PC-9 (cell line): ENCODE measurements at regions not wholly inside any gene's neighbourhood (a gene's known extent, or its start where the extent isn't known, plus 50 kb on each side); places are given as distances from the start of the nearest gene placed in this dataset.

Experiments
- BruUV-seq: library from RNA; stranded (reverse); fragments of 400-500 nt; replicated peaks from 2 replicates; lab custom pipeline; 2021; lab: Mats Ljungman, UMichigan
- CTCF ChIA-PET: fragments of 300-600 bp; sonication (Branson Sonifier 250); formaldehyde crosslinking; loops from one replicate; lab custom pipeline; 2022; ENCODE audit warnings: antibody characterized with exemption; lab: Charles Lee
- POLR2A ChIA-PET: fragments of 300-600 bp; sonication (Branson Sonifier 250); formaldehyde crosslinking; loops from one replicate; lab custom pipeline; 2022; ENCODE audit warnings: antibody characterized with exemption; ENCODE audit not compliant: unreplicated experiment; lab: Charles Lee
- DNase-seq, 2 experiments: peaks; one replicate each; pipeline versions ENCODE4 v3.0.0 to v3.0.0-alpha.2; 2015 to 2022; ENCODE audit warnings: mixed read lengths in 1 of 2
- H2AFZ ChIP-seq: fragments of 200-600 bp; sonication (generic); 2 replicates; pipeline ENCODE4 v1.8.1; 2017; ENCODE audit warnings: antibody characterized with exemption
- H3F3A ChIP-seq: fragments of 200-600 bp; sonication (generic); 2 replicates; pipeline ENCODE4 v1.8.1; 2017; ENCODE audit warnings: antibody characterized with exemption, mild to moderate bottlenecking, low read depth; ENCODE audit not compliant: insufficient read depth
- H3K27ac ChIP-seq: fragments of 200-600 bp; sonication (generic); 2 replicates; pipeline ENCODE4 v1.6.1; 2016; ENCODE audit warnings: mixed run types
- H3K27me3 ChIP-seq: fragments of 200-600 bp; sonication (generic); 2 replicates; pipeline ENCODE4 v1.6.1; 2016; ENCODE audit warnings: low read depth, mixed run types; ENCODE audit not compliant: insufficient read depth
- H3K36me3 ChIP-seq: fragments of 200-600 bp; sonication (generic); 2 replicates; pipeline ENCODE4 v1.6.1; 2016; ENCODE audit warnings: low read depth, mixed run types
- H3K4me1 ChIP-seq: fragments of 200-600 bp; sonication (generic); replicated peaks from 2 replicates; pipeline ENCODE4 v1.6.1; 2016; ENCODE audit warnings: mixed run types; ENCODE audit not compliant: insufficient read depth
- H3K4me2 ChIP-seq: fragments of 200-600 bp; sonication (generic); 2 replicates; pipeline ENCODE4 v1.6.1; 2017; ENCODE audit warnings: mixed run types
- H3K4me3 ChIP-seq: fragments of 200-600 bp; sonication (generic); 2 replicates; pipeline ENCODE4 v1.6.1; 2016; ENCODE audit warnings: mixed run types
- H3K79me2 ChIP-seq: fragments of 200-600 bp; sonication (generic); 2 replicates; pipeline ENCODE4 v1.6.1; 2017; ENCODE audit warnings: low read depth, mixed run types
- H3K9me2 ChIP-seq: fragments of 200-600 bp; sonication (generic); 2 replicates; pipeline ENCODE4 v1.8.1; 2017; ENCODE audit warnings: mild to moderate bottlenecking; ENCODE audit not compliant: insufficient read depth
- H3K9me3 ChIP-seq: fragments of 200-600 bp; sonication (generic); 2 replicates; pipeline ENCODE4 v1.8.1; 2016; ENCODE audit warnings: low read depth; ENCODE audit not compliant: insufficient read depth
- H4K20me1 ChIP-seq: fragments of 200-600 bp; sonication (generic); 2 replicates; pipeline ENCODE4 v1.8.1; 2017; ENCODE audit not compliant: insufficient read depth
- EZH2 ChIP-seq: fragments of 200-600 bp; sonication (generic); IDR thresholded peaks from 2 replicates; pipeline ENCODE4 v1.8.0; 2017; ENCODE audit warnings: antibody characterized with exemption, low read depth
- intact Hi-C: fragments of 100-400 bp; cut with micrococcal nuclease; formaldehyde crosslinking; loops from one replicate; pipeline ENCODE4 v1.10.0; 2022; ENCODE audit not compliant: unreplicated experiment
- TF ChIP-seq, protein P1 (sequence below): fragments of 200-600 bp; sonication (generic); conservative IDR thresholded peaks from 2 replicates; pipeline ENCODE4 v1.6.1; 2017; ENCODE audit warnings: mixed run types, antibody characterized with exemption, mild to moderate bottlenecking, moderate library complexity

DNA sequence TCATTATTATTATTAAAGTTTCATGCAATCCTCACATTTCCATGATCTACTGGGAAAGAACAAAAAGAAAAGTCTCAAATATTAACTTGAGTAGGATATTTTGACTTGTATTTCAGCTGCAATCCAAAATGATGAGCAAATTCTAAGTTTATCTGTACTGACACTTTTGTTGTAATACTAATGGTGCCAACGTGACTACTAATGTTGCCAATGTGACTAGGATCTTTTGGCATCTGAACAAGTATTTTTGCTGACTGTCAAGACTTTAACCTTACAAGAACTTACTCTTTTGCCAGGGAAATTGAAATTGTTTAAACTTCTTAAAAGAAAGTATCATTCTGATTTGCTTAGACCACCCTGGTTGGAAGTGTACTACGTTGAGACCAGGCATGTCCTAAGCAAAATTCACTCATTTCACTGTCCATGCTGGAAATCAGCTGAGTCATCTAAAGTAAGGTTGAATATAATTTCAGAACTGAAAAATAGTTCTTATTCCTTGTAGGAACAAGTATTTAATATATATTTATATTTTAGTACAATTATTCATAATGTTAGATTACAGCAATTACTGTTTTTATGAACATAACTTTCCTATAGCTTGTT lies 78.5 kb upstream of the LYZL1 start:
- H3K4me2 ChIP-seq = no peak overlapping the region
- no peaks in the 10 kb centered on the region for H3K27me3 ChIP-seq
- ChIA-PET CTCF (no interaction called here), POLR2A (no interaction called here)
- H3K9me2 ChIP-seq = no peaks in the 10 kb centered on the region
- no peak overlapping the region for H3K27ac ChIP-seq
- intact Hi-C loops = no loop called here
- no peak overlapping the region for H3K4me3 ChIP-seq
- no peaks in the 10 kb centered on the region for H3K4me1 ChIP-seq
- no peak overlapping the region for H2AFZ ChIP-seq
- no peak for DNase-seq
- H3K9me3 ChIP-seq = no peaks in the 10 kb centered on the region
- BruUV-seq = no TSS peak
- no peaks in the 10 kb centered on the region for H3K36me3 ChIP-seq
- no peaks in the 10 kb centered on the region for H3K79me2 ChIP-seq
- TF ChIP-seq, protein P1, sequence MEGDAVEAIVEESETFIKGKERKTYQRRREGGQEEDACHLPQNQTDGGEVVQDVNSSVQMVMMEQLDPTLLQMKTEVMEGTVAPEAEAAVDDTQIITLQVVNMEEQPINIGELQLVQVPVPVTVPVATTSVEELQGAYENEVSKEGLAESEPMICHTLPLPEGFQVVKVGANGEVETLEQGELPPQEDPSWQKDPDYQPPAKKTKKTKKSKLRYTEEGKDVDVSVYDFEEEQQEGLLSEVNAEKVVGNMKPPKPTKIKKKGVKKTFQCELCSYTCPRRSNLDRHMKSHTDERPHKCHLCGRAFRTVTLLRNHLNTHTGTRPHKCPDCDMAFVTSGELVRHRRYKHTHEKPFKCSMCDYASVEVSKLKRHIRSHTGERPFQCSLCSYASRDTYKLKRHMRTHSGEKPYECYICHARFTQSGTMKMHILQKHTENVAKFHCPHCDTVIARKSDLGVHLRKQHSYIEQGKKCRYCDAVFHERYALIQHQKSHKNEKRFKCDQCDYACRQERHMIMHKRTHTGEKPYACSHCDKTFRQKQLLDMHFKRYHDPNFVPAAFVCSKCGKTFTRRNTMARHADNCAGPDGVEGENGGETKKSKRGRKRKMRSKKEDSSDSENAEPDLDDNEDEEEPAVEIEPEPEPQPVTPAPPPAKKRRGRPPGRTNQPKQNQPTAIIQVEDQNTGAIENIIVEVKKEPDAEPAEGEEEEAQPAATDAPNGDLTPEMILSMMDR = no peak
- TF ChIP-seq EZH2 = no peak
- no peaks in the 10 kb centered on the region for H3F3A ChIP-seq
- H4K20me1 ChIP-seq = no peaks in the 10 kb centered on the region

DNA sequence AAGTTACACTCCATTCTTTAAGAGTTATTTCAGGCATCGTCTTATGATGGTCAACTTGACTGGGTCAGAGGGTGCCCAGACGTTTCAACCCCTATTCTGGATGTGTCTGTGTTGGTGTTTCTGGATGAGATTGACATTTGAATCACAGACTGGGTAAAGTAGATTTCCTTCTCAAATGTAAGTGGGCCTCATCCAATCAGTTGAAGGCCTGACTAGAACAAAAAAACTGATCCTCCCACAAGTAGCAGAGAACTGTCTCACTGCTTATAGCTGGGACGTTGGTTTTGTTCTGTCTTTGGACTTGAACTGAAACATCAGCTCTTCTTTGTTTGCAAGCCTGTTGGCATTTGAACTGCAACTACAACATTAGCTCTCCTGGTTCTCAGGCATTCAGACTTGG lies 76.3 kb upstream of the LYZL1 start:
- Histone ChIP-seq H3K27me3 (no peaks in the 10 kb centered on the region), H4K20me1 (no peaks in the 10 kb centered on the region), H3K4me1 (no peaks in the 10 kb centered on the region), H3K4me3 (no peak overlapping the region), H3K4me2 (no peak overlapping the region), H3K79me2 (no peaks in the 10 kb centered on the region), H3K27ac (no peak overlapping the region), H3K36me3 (no peaks in the 10 kb centered on the region), H3F3A (no peaks in the 10 kb centered on the region), H2AFZ (no peak overlapping the region), H3K9me2 (no peaks in the 10 kb centered on the region), H3K9me3 (no peaks in the 10 kb centered on the region)
- ChIA-PET CTCF (no interaction called here), POLR2A (no interaction called here)
- BruUV-seq = no TSS peak
- intact Hi-C loops = no loop called here
- TF ChIP-seq EZH2 = no peak
- TF ChIP-seq, protein P1 = no peak
- DNase-seq = no peak

DNA sequence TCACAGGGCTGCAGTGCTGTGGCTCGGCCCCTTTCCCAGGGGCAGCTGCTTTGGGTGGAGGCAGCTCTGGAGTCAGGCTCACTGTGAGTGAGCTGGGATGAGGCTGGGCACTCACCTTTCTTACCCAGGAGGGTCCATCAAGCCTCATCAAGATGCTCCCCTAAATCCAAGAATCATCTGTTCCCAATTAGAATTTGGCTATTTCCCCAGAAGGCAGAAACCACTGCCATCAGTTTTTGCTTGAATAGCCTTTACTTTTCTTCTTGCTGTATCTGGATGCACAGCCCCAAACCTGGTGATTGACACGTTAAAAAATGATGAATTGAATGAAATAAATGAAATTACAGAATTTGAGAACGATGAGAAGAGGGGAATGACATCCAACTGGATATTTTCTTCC lies 74.3 kb upstream of the LYZL1 start:
- no peak overlapping the region for H2AFZ ChIP-seq
- H3K36me3 ChIP-seq = no peaks in the 10 kb centered on the region
- ChIA-PET POLR2A (no interaction called here), CTCF (no interaction called here)
- no peaks in the 10 kb centered on the region for H3K79me2 ChIP-seq
- DNase-seq = no peak
- H3K9me2 ChIP-seq = no peaks in the 10 kb centered on the region
- intact Hi-C loops = no loop called here
- no peaks in the 10 kb centered on the region for H3K27me3 ChIP-seq
- BruUV-seq = no TSS peak
- no peaks in the 10 kb centered on the region for H3K4me1 ChIP-seq
- no peaks in the 10 kb centered on the region for H3F3A ChIP-seq
- TF ChIP-seq EZH2 = no peak
- TF ChIP-seq, protein P1 = no peak
- H3K27ac ChIP-seq = no peak overlapping the region
- H3K4me2 ChIP-seq = no peak overlapping the region
- no peaks in the 10 kb centered on the region for H4K20me1 ChIP-seq
- H3K9me3 ChIP-seq = no peaks in the 10 kb centered on the region
- H3K4me3 ChIP-seq = no peak overlapping the region
